ENCODE measurements at regions not wholly inside any gene's neighbourhood (a gene's known extent, or its start where the extent isn't known, plus 50 kb on each side); places are given as distances from the start of the nearest gene placed in this dataset.

DNA sequence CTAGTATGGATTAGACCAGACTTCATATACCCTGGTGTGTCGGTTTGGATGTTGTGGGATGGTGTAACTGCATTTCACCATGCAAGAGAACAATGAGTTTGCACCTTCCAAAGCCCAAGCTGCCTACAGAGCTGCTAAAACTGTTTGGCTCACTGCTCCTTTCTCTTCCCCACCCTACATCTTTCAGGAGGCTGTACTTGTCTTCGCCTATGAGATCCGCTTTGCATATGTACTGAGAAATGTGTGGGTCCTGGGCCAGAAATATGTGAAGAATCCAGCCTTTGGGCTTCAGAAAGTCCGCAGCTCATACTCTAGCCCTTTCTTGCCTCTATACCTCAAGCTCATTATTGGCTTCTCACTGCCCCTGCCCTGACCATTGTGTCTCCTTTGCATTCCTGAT lies 1060.0 kb downstream of the NTRK3 start:
- no peak overlapping the region for H3K4me3 ChIP-seq (ENCODE audit: extremely low read depth in 1 of 4, insufficient read depth in 2 of 4, low read depth in 3 of 4, low read length in 4 of 4)
- H3K23me2 ChIP-seq (ENCODE audit: low read depth, low read length) = no peaks in the 10 kb centered on the region
- no peak overlapping the region for H3K14ac ChIP-seq (ENCODE audit: insufficient read length)
- DNase-seq (ENCODE audit: low read depth in 1 of 2, low spot score in 2 of 2) (no peak), FAIRE-seq (no peak)
- H3K27me3 ChIP-seq (replicated peaks in 1 of 4; ENCODE audit: control insufficient read depth in 3 of 4, extremely low read depth in 1 of 4, insufficient read depth in 3 of 4, low read length in 3 of 4) = no peaks in the 10 kb centered on the region
- no peak overlapping the region for H2BK5ac ChIP-seq (ENCODE audit: low read depth, low read length)
- H4K91ac ChIP-seq (replicated peaks; ENCODE audit: insufficient read length, low read length) = no peak overlapping the region
- ChIA-PET CTCF (ENCODE audit: partially characterized antibody) (interaction anchor here (0.8 kb wide), 1 partner anchor 259 kb away, joined by 3 read pairs; no protein-coding TSS in a partner anchor), POLR2A (ENCODE audit: partially characterized antibody) (no interaction called here)
- no peaks in the 10 kb centered on the region for H3K79me1 ChIP-seq (ENCODE audit: low read depth, low read length)
- no peak overlapping the region for H3K56ac ChIP-seq (replicated peaks; ENCODE audit: insufficient read length, low read depth, low read length)
- no peak overlapping the region for H3K4me2 ChIP-seq (ENCODE audit: insufficient read depth in 1 of 2, low read depth in 2 of 2, low read length in 2 of 2)
- no peaks in the 10 kb centered on the region for H3K9me3 ChIP-seq (ENCODE audit: insufficient read depth in 2 of 2, low read depth in 1 of 2, low read length in 1 of 2)
- H3K4me1 ChIP-seq (replicated peaks in 1 of 4; ENCODE audit: control insufficient read depth in 3 of 4, insufficient read depth in 4 of 4, low read length in 3 of 4) = peaks cover 0 to 5% (median under 1%) of the 10 kb centered on the region in 4 experiments; a peak in 1 of 7 replicates
- H2BK120ac ChIP-seq (replicated peaks; ENCODE audit: low read depth, low read length) = no peak overlapping the region
- no peak overlapping the region for H4K8ac ChIP-seq (ENCODE audit: extremely low read depth, insufficient read depth, low read length)
- no peak overlapping the region for H3K27ac ChIP-seq (ENCODE audit: low read depth, low read length)
- H2AK5ac ChIP-seq (ENCODE audit: low read depth, low read length) = no peak overlapping the region
- H3K79me2 ChIP-seq (ENCODE audit: control insufficient read depth in 1 of 2, insufficient read depth in 2 of 2, low read length in 2 of 2) = no peaks in the 10 kb centered on the region
- H3K18ac ChIP-seq (ENCODE audit: extremely low read depth, low read length) = no peak overlapping the region
- 100% methylated on average over 4 of the region's 4 CpGs; no CpG with 5 or more reads in 1 of the 2 experiments for WGBS, 2 experiments (ENCODE audit: extremely low coverage in 1 of 2, insufficient coverage in 1 of 2, insufficient read length in 1 of 2, insufficient replicate concordance in 2 of 2, low coverage in 1 of 2, low lambda C conversion rate in 2 of 2, missing lambda C conversion rate in 1 of 2)
- H3K36me3 ChIP-seq (ENCODE audit: control insufficient read depth in 2 of 4, insufficient read depth in 4 of 4, low read length in 3 of 4) = no peaks in the 10 kb centered on the region
- H2BK15ac ChIP-seq (ENCODE audit: low read length) = no peak overlapping the region
- TF ChIP-seq SP2 (IDR thresholded peaks at IDR 0.05; ENCODE audit: low read length) (no peak), MAFK (IDR thresholded peaks at IDR 0.05; ENCODE audit: low read depth, low read length) (no peak)
- no peak overlapping the region for H2BK12ac ChIP-seq (ENCODE audit: low read depth, low read length)
- H4K20me1 ChIP-seq (replicated peaks in 1 of 2; ENCODE audit: control insufficient read depth in 1 of 2, insufficient read depth in 2 of 2, low read length in 2 of 2) = no peaks in the 10 kb centered on the region
- H4K5ac ChIP-seq (ENCODE audit: insufficient read length, low read depth, low read length) = no peak overlapping the region
- no peak overlapping the region for H3K4ac ChIP-seq (replicated peaks; ENCODE audit: insufficient read length, low read depth, low read length)
- no peak overlapping the region for H2BK20ac ChIP-seq (ENCODE audit: low read length)
- no peak overlapping the region for H3K23ac ChIP-seq (ENCODE audit: insufficient read length)
- H3K9ac ChIP-seq (replicated peaks in 1 of 4; ENCODE audit: extremely low read depth in 1 of 4, low read depth in 3 of 4, low read length in 3 of 4) = no peak overlapping the region
- H2AFZ ChIP-seq (ENCODE audit: low read length) = no peak overlapping the region
